ENCODE measurements at regions not wholly inside any gene's neighbourhood (a gene's known extent, or its start where the extent isn't known, plus 50 kb on each side); places are given as distances from the start of the nearest gene placed in this dataset.

DNA sequence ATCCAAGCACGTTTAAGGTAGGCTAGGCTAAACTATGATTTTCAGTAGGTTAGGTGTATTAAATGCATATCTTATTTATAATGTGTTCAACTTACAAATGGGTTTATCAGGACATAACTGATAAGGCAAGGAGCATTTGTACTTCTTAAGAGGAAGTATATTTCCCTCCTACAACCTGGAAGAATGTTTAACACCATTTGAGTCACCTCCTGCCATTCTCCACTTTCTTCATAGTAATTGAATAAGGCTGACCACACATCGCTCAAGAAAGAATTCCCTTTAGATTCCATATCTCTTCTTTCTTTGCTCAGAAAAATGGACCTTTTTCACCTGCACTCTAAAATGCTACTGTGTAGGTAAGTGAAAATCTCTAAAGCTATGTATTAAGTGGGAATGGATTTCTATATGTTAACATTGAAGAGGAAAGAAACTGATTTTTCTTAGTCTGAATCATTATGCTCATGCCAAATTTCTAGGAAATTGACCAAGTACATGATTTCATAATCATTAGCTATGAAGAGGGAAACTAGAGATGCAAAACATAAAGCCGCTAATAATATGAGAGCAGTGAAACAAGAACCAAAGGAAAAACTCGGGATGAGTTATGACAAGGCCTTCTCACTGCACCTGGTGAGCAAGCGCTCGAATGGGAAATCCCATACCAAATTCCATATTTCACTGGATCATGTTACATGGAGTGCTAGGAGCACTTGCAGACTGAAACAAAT is 210.4 kb downstream of the ALDH8A1 start:
- DNase-seq = no peak

DNA sequence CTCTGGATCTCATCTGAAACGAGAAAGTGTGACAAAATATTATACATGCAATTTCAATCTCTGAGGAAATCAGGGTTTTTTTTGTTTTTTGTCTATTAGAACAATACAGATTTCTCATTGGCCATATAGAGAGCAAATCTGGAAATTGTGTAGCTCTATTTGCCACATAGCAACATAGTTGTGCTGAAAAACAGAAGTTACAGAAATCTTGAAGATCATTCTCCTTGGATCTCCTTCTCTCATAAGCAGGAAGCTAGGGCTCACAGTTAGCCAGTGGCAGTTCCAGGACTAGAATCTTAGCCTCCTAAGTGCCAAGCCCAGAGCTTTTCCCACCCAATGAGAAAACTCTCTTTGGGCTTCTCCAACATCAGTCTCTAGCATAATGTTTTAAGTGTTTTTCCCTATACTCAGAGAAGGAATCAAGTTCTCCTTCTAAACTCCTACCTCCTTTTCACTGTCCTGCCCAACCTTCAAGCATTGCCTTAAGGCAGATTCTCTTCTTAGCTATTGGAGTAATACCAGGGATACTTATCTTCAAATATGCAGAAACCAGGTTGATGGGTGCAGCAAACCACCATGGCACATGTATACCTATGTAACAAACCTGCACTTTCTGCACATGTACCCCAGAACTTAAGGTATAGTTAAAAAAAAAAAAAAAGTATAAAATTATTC is 211.6 kb downstream of the ALDH8A1 start:
- DNase-seq = no peak

GRCh38 chr6:134735461-134735860 is 214.4 kb downstream of the ALDH8A1 start:
- no peak for DNase-seq

DNA sequence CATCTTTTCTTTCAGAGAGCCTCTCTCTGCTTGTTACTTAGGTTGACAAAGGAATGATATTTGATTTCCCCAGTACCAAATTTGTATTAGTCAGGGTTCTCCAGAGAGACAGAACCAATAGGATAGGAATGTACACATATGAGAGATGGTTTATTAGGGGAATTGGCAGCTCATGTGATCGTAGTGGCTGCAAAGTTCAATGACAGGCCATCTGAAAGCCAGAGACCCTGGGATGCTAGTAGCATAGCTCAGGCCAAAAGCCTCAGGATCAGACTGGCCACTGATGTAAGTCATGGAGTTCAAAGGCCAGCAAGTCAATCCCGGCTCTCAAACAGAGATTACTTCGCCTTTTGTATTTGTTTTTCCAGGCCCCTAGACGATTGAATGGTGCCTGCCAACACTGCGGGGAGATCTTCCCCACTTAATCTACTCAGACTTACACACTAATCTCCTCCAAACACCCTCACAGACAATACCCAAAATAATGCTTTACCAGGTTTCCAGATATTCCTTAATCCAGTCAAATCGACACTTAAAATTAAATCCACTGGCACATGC is 215.5 kb downstream of the ALDH8A1 start:
- DNase-seq = no peak

DNA sequence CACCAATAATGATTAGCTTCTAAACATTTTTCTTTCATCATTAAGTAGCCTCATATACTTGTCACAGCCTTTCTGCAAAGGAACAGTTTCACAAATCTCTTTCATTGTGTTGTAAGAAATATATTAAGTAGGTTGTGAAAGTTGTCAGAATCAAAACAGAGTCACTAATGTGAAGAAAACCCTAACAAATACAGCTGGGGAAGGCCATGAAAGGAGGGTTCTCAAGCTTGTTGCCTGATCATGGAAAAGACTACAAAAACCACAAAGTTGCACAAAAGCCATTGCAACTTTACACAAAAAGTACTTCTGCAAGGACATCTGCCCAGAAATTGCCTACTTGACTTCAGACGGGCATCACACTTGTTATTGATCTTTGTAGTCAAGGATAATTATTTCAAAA is 216.1 kb downstream of the ALDH8A1 start:
- DNase-seq = no peak

GRCh38 chr6:134732763-134733162 is 217.1 kb downstream of the ALDH8A1 start:
- DNase-seq = peak; percentile 76

- no peak for DNase-seq
Measured at GRCh38 chr6:134731615-134732014, 218.3 kb downstream of the ALDH8A1 start.

- no peak for DNase-seq
Measured at GRCh38 chr6:134730013-134730412, 219.9 kb downstream of the ALDH8A1 start.

DNA sequence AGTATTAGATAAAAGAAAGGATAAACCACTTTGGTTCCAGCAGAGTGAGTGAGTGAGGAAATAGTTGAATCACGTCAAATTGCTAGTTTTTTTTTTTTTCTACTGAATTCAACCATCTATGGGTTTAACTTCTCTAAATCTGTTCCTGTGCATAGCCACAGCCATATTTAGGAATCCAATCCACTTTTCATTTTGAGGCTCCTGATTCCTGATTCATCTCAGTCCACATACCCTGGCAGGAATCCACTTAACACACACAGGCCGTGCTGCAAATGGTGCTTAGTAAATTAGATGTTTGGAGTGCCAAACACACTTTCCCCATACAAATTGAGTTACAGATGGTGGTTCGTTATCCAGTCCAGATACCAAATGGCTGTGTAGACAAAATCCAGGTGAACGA is 220.3 kb downstream of the ALDH8A1 start:
- peak; percentile 54 for DNase-seq

- DNase-seq = no peak
Measured at GRCh38 chr6:134727081-134727480, 222.8 kb downstream of the ALDH8A1 start.

DNA sequence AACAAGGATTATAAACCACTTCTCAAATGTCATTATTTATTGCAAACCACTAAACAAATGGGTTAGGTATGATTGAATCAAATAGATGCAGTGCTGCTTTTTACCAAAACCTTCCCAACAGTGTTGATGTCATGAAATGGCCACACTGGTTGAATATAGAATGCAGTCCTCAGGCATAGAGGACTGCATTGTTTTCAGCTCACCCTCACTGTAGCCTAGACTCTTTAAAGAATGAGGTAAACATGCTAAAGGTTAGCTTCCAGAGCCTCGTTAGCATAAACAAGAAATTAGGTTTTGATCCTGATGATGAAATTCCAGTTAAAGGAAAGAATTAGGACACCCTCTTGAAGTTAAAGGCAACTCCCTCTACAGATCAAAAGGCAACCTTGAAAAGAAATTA is 224.3 kb downstream of the ALDH8A1 start:
- DNase-seq = no peak

DNA sequence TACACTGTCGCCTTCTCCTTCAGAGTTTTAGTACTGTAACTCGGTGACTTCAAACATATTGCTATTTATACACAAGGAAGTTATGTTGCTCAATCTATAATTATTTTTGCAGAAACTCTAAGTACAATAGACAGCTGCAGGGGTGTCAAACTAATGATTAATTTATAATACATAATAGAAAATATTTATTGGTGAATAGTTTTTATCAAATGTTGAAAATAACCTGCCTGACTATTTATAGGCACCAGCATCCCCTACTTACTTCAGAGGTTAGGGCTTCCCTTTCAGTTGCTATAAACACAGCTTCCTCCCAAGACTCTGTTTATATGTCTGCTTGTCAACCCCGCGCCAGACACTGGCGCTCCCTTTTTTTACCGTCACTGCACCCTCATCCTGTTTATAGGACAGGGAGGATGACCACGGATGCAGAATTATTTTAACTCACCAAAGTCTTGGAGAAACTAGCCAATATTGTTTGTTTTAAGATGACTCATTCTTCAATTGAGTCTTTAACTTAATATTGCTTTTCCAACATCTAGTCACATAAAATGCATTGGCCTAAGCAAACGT is 225.0 kb downstream of the ALDH8A1 start:
- DNase-seq = peak; percentile 65

GRCh38 chr6:134723081-134723871 is 226.6 kb downstream of the ALDH8A1 start:
- DNase-seq = peak; percentile 64

DNA sequence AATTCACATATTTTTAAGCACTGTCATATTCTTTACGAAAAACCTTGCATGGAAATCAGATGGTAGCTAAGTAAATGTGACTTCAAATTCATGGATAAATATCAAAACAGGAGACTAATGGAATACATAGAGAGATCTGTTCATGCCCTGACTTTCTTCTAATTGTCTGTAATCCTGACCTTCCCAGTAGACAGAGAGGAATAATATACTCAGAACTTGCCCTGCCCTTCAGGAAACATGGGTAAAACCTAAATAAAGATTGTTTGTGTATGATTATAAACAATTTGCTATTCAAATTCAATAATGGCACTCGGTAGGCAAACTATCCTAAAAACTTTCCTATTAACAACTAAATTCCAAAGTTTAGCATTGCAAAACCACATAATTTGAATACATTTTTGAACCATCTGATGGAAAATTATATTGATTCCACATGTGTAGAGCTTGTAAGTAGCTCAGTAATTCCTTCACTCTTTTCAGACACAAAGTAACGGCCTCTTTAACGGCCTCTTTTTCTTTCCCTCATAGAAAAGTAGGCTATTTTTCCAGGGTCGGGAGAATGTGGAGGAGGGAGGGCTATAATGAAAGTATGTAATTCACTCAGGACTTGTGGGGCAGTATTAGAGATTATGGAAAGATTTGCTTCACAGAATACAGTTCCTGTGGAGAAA is 227.6 kb downstream of the ALDH8A1 start:
- DNase-seq = peak; percentile 34

GRCh38 chr6:134721060-134721405 is 228.9 kb downstream of the ALDH8A1 start:
- DNase-seq = no peak

GRCh38 chr6:134720353-134721059 is 229.4 kb downstream of the ALDH8A1 start:
- DNase-seq = no peak

DNA sequence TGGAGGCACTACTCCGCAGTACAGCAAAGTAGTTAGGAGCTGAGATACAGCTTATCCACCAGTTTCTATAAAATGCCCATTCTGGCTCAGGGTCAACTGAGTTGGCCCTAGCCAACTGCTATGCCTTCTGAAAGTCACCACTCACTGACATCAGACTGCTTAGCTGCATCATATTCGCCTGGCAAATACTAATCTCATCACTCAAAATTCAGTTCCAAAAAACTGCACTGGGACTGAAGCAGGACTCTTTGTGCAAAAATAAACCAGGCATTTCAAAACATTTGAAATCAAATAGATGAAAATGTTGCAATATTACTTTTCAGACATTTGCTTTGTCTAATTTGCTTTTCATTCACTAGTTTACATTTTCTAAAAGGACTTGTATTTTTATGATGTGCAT is 230.0 kb downstream of the ALDH8A1 start:
- DNase-seq = no peak

DNA sequence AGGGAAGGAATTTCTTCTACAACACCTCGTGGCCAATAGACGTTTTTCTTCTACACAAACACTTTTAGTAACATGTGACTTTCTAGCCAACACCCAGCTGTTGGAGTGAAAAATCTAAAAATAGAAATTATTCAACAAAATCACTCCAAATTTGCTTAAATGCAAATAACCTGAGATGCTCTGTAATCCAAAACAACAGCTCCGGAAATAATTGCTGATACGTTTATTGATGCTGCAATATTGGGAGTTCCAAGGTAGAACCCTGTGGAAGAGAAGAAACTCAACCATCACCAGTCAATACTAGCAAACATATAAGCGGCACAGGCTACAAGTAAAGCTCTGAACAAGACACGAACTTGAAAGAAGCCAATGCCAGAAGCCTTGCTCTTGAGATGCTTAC is 230.6 kb downstream of the ALDH8A1 start:
- no peak for DNase-seq

DNA sequence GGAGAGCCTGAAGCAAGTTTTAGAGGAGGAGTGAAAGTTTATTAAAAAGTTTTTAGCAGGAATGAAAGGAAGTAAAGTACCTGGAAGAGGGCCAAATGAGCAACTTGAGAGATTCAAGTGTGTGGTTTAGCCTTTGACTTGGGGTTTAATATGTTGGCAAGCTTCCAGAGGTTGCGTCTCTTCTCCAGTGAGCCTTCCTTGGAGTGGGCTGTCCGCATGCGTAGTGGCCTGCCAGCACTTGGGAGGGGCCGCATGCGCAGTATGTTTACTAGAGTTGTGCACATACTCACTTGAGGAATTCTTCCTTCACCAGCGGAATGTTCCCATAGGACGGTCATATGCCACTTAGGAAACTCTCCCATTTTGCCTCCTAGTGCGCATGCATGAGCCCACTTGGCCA is 235.2 kb downstream of the ALDH8A1 start:
- DNase-seq = no peak

DNA sequence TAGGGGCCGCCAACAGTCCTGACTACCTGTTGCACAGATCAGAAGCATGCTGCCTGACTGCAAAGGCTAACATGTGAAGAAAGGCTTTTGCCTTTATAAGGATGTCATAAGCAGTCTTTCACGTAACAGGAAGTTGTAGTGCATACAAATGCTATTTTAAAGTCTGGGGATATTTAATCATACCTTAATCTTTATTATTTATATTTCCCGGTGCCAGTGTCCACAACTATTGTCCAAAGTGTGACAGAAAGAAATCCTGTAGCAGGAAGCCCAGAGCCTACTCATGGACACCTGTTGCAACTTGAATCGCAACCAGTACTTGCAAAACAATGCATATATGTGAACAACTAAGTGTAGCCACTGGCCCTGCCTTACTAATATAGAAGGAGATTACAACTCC is 235.8 kb downstream of the ALDH8A1 start:
- no peak for DNase-seq

- no peak for DNase-seq
Measured at GRCh38 chr6:134712311-134712710, 237.6 kb downstream of the ALDH8A1 start.

DNA sequence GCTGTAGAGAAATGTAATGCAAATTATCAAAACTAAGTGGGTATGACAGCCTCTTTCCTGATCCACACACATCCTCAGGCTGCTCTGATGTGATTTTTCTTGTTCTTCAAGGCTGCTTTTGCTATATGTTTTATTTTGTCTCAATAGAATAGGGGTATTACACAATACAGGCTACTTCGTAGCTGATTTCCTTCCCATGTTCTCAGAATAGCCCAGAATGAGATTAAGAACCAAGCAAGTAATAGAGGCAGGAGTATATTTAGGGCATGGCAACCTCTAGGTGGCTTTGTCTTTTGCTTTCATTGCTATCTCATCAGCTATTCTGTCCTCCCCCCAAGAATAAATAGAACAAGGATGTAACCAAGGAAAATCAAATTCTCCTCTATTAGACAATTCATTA is 241.8 kb downstream of the ALDH8A1 start:
- DNase-seq = no peak

Measured in fibroblast of skin of back (primary cell).